GM10266 (cell line): ENCODE measurements at regions not wholly inside any gene's neighbourhood (a gene's known extent, or its start where the extent isn't known, plus 50 kb on each side); places are given as distances from the start of the nearest gene placed in this dataset.

Experiments
- DNase-seq: peaks from one replicate; pipeline ENCODE4 v3.0.0; 2012; ENCODE audit errors: extremely low spot score
- CTCF ChIP-seq: IDR thresholded peaks from 2 replicates; pipeline ENCODE4 v1.5.1; 2012; ENCODE audit warnings: mild to moderate bottlenecking, low read depth; ENCODE audit not compliant: control insufficient read depth, insufficient read depth; ENCODE audit errors: missing control alignments

GRCh38 chr2:211085056-211085680, 528.8 kb downstream of the CPS1 start:
- DNase-seq: peak; percentile 19

GRCh38 chr2:211086049-211086448, 529.6 kb downstream of the CPS1 start:
- no peak for DNase-seq
- no peak for TF ChIP-seq CTCF

More at GRCh38 chr2:211085056-211085680, 528.8 kb downstream of the CPS1 start:
- TF ChIP-seq CTCF: peak; percentile 55

GRCh38 chr2:211089127-211089526, 532.7 kb downstream of the CPS1 start:
- TF ChIP-seq CTCF: no peak
- no peak for DNase-seq

GRCh38 chr2:211093743-211094303, 537.4 kb downstream of the CPS1 start:
- peak; percentile 24 for TF ChIP-seq CTCF
- no peak for DNase-seq

- no peak for DNase-seq
- no peak for TF ChIP-seq CTCF
Observed at GRCh38 chr2:211103989-211104388, 547.6 kb downstream of the CPS1 start.

- no peak for DNase-seq
Observed at GRCh38 chr2:211113334-211114175, 557.2 kb downstream of the CPS1 start.

More at GRCh38 chr2:211113334-211114175, 557.2 kb downstream of the CPS1 start:
- TF ChIP-seq CTCF: no peak
